Ishikawa (cell line): ENCODE measurements at regions not wholly inside any gene's neighbourhood (a gene's known extent, or its start where the extent isn't known, plus 50 kb on each side); places are given as distances from the start of the nearest gene placed in this dataset.

Source experiments
- CEBPB ChIP-seq: IDR thresholded peaks from 2 replicates; pipeline ENCODE4 v1.6.1; 2012
- CREB1 ChIP-seq: IDR thresholded peaks from 2 replicates; pipeline ENCODE4 v1.6.1; 2012; ENCODE audit warnings: low read depth
- EGR1 ChIP-seq: IDR thresholded peaks from 2 replicates; pipeline ENCODE4 v1.6.1; 2012
- EP300 ChIP-seq: IDR thresholded peaks from 2 replicates; pipeline ENCODE4 v1.6.1; 2012; ENCODE audit warnings: borderline replicate concordance
- FOXM1 ChIP-seq: IDR thresholded peaks from 2 replicates; pipeline ENCODE4 v1.6.1; 2012; ENCODE audit warnings: low read depth, borderline replicate concordance
- MAX ChIP-seq: IDR thresholded peaks from 2 replicates; pipeline ENCODE4 v1.6.1; 2012
- NFIC ChIP-seq: IDR thresholded peaks from 2 replicates; pipeline ENCODE4 v1.6.1; 2012
- RAD21 ChIP-seq: IDR thresholded peaks from 2 replicates; pipeline ENCODE4 v1.6.1; 2012; ENCODE audit warnings: low read depth
- REST ChIP-seq: IDR thresholded peaks from 2 replicates; pipeline ENCODE4 v1.6.1; 2012; ENCODE audit warnings: low read depth, mild to moderate bottlenecking
- TAF1 ChIP-seq: IDR thresholded peaks from 2 replicates; pipeline ENCODE4 v1.6.1; 2012; ENCODE audit warnings: low read depth, mild to moderate bottlenecking
- TCF12 ChIP-seq: IDR thresholded peaks from 2 replicates; pipeline ENCODE4 v1.6.1; 2012; ENCODE audit warnings: low read depth
- TEAD4 ChIP-seq: IDR thresholded peaks from 2 replicates; pipeline ENCODE4 v1.6.1; 2012
- USF1 ChIP-seq: IDR thresholded peaks from 2 replicates; pipeline ENCODE4 v1.6.1; 2012
- YY1 ChIP-seq: IDR thresholded peaks from 2 replicates; pipeline ENCODE4 v1.6.1; 2012; ENCODE audit warnings: low read depth
- ZBTB7A ChIP-seq: IDR thresholded peaks from 2 replicates; pipeline ENCODE4 v1.6.1; 2012; ENCODE audit warnings: low read depth

GRCh38 chr4:75180217-75180616, 247.3 kb downstream of the PARM1 start:
- TF ChIP-seq CEBPB: no peak
- no peak for TF ChIP-seq TAF1

GRCh38 chr4:75179510-75179909, 246.6 kb downstream of the PARM1 start:
- TF ChIP-seq ZBTB7A (no peak), TAF1 (no peak), TEAD4 (no peak), TCF12 (no peak), CREB1 (no peak), MAX (no peak), REST (no peak), FOXM1 (no peak), USF1 (no peak), RAD21 (no peak), YY1 (no peak), CEBPB (no peak), EGR1 (no peak)

- TF ChIP-seq RAD21 (no peak), TEAD4 (no peak), REST (no peak), CREB1 (no peak), ZBTB7A (no peak), USF1 (no peak), FOXM1 (no peak)
Measured at GRCh38 chr4:75172551-75172950, 239.6 kb downstream of the PARM1 start.

- TF ChIP-seq MAX (no peak), ZBTB7A (no peak), CREB1 (no peak), REST (no peak), FOXM1 (peak; percentile 38; the same call in 1 of the 2 replicates), TCF12 (peak; percentile 65), CEBPB (no peak), EP300 (peak; percentile 79; the same call in 1 of the 2 replicates), YY1 (no peak), TEAD4 (peak; percentile 10; the same call in 1 of the 2 replicates), EGR1 (no peak), TAF1 (no peak), USF1 (no peak), RAD21 (no peak), NFIC (peak; percentile 56)
Measured at GRCh38 chr4:75169427-75169826, 236.5 kb downstream of the PARM1 start.

- TF ChIP-seq RAD21 (no peak), FOXM1 (no peak), EGR1 (no peak), REST (no peak), TCF12 (no peak)
Measured at GRCh38 chr4:75169020-75169419, 236.1 kb downstream of the PARM1 start.
